IMR-90 (cell line): ENCODE measurements at regions not wholly inside any gene's neighbourhood (a gene's known extent, or its start where the extent isn't known, plus 50 kb on each side); places are given as distances from the start of the nearest gene placed in this dataset.
A peak's percentile ranks its signal among the peaks of the same experiment; 100 is the strongest.

Experiments used
- ATAC-seq: fragments of 200-7000 bp; cut with Tn5 transposase; 2 replicates; pipeline ENCODE4 v1.9.1; 2020; ENCODE audit warnings: low read depth, mild to moderate bottlenecking, moderate library complexity
- BruUV-seq: library from RNA; stranded (reverse); fragments of 400-500 nt; replicated peaks from 2 replicates; lab custom pipeline; 2021; lab: Mats Ljungman, UMichigan
- CTCF ChIA-PET: fragments of 300-600 bp; formaldehyde crosslinking; extraction: SDS; loops from one replicate; lab custom pipeline; 2021; ENCODE audit warnings: antibody characterized with exemption; lab: Yijun Ruan, JAX
- POLR2A ChIA-PET: fragments of 300-600 bp; sonication (Branson Sonifier 250); formaldehyde crosslinking; loops from one replicate; lab custom pipeline; 2022; ENCODE audit warnings: antibody characterized with exemption; ENCODE audit not compliant: unreplicated experiment; lab: Charles Lee
- DNase-seq: peaks from one replicate; pipeline ENCODE4 v3.0.0; 2013
- H2AFZ ChIP-seq: replicated peaks from 2 replicates; pipeline ENCODE3; 2013; ENCODE audit warnings: low read length, mild to moderate bottlenecking; ENCODE audit not compliant: poor library complexity
- H2AK5ac ChIP-seq: 2 replicates; pipeline ENCODE4 v1.6.1; 2013; ENCODE audit warnings: low read depth, low read length, inconsistent platforms
- H2AK9ac ChIP-seq: replicated peaks from 2 replicates; pipeline ENCODE3; 2013; ENCODE audit warnings: mild to moderate bottlenecking, low read depth, low read length, moderate library complexity; ENCODE audit not compliant: poor library complexity
- H2BK120ac ChIP-seq: 2 replicates; pipeline ENCODE4 v1.6.1; 2013; ENCODE audit warnings: low read depth, low read length, inconsistent platforms
- H2BK15ac ChIP-seq: 3 replicates; pipeline ENCODE4 v1.6.1; 2013; ENCODE audit warnings: low read depth, low read length, inconsistent platforms
- H2BK20ac ChIP-seq: 2 replicates; pipeline ENCODE4 v1.6.1; 2013; ENCODE audit warnings: low read depth, mild to moderate bottlenecking, inconsistent platforms, low read length, moderate library complexity
- H2BK5ac ChIP-seq: 2 replicates; pipeline ENCODE4 v1.6.1; 2013; ENCODE audit warnings: mild to moderate bottlenecking, low read depth, low read length, inconsistent platforms; ENCODE audit not compliant: poor library complexity, severe bottlenecking
- H3K14ac ChIP-seq: replicated peaks from 2 replicates; pipeline ENCODE4 v1.6.1; 2013; ENCODE audit warnings: low read depth, low read length, inconsistent platforms
- H3K18ac ChIP-seq: 2 replicates; pipeline ENCODE4 v1.6.1; 2013; ENCODE audit warnings: low read depth, low read length, control low read depth
- H3K23ac ChIP-seq: 2 replicates; pipeline ENCODE4 v1.6.1; 2013; ENCODE audit warnings: low read depth, low read length, inconsistent platforms
- H3K27ac ChIP-seq: 2 replicates; pipeline ENCODE4 v1.5.1; 2013; ENCODE audit warnings: mild to moderate bottlenecking, control low read depth, low read length; ENCODE audit not compliant: insufficient read depth
- H3K27me3 ChIP-seq: 2 replicates; pipeline ENCODE4 v1.6.1; 2013; ENCODE audit warnings: low read length; ENCODE audit not compliant: control insufficient read depth, insufficient read depth
- H3K36me3 ChIP-seq: 2 replicates; pipeline ENCODE4 v1.6.1; 2013; ENCODE audit warnings: low read length, mixed read lengths; ENCODE audit not compliant: control insufficient read depth, insufficient read depth
- H3K4ac ChIP-seq: 2 replicates; pipeline ENCODE4 v1.6.1; 2013; ENCODE audit warnings: low read depth, low read length, inconsistent platforms
- H3K4me1 ChIP-seq: 2 replicates; pipeline ENCODE4 v1.6.1; 2013; ENCODE audit warnings: low read length, mixed read lengths; ENCODE audit not compliant: control insufficient read depth, insufficient read depth
- H3K4me2 ChIP-seq: 2 replicates; pipeline ENCODE4 v1.6.1; 2013; ENCODE audit warnings: low read depth, mild to moderate bottlenecking, control low read depth, low read length, moderate library complexity
- H3K4me3 ChIP-seq: 2 replicates; pipeline ENCODE4 v1.5.1; 2013; ENCODE audit warnings: low read depth, mild to moderate bottlenecking, control low read depth, low read length, moderate library complexity; ENCODE audit not compliant: insufficient read depth
- H3K56ac ChIP-seq: 2 replicates; pipeline ENCODE4 v1.6.1; 2013; ENCODE audit warnings: low read length, inconsistent platforms; ENCODE audit not compliant: insufficient read depth; ENCODE audit errors: extremely low read depth
- H3K79me1 ChIP-seq, 2 experiments: 2 replicates each; pipeline ENCODE4 v1.6.1; 2013; ENCODE audit warnings: low read length in 2 of 2, inconsistent platforms in 1 of 2, low read depth in 1 of 2
- H3K9ac ChIP-seq: 2 replicates; pipeline ENCODE4 v1.6.1; 2013; ENCODE audit warnings: low read depth, low read length, control low read depth
- H3K9me1 ChIP-seq: 2 replicates; pipeline ENCODE4 v1.6.1; 2013; ENCODE audit warnings: low read length, inconsistent platforms; ENCODE audit not compliant: insufficient read depth
- H3K9me3 ChIP-seq: 2 replicates; pipeline ENCODE4 v1.6.1; 2013; ENCODE audit warnings: low read length; ENCODE audit not compliant: control insufficient read depth, insufficient read depth
- H4K20me1 ChIP-seq: 2 replicates; pipeline ENCODE4 v1.6.1; 2013; ENCODE audit warnings: low read length, inconsistent platforms; ENCODE audit not compliant: insufficient read depth
- H4K5ac ChIP-seq: 2 replicates; pipeline ENCODE4 v1.6.1; 2013; ENCODE audit warnings: mild to moderate bottlenecking, low read depth, low read length, control low read depth
- H4K8ac ChIP-seq, 2 experiments: 2 replicates each; pipeline ENCODE4 v1.6.1; 2013; ENCODE audit warnings: low read depth in 2 of 2, low read length in 2 of 2, control low read depth in 1 of 2, inconsistent platforms in 1 of 2
- H4K91ac ChIP-seq: 2 replicates; pipeline ENCODE4 v1.6.1; 2013; ENCODE audit warnings: low read depth, low read length, inconsistent platforms; ENCODE audit not compliant: insufficient read depth
- MAZ ChIP-seq: IDR thresholded peaks from 2 replicates; pipeline ENCODE4 v1.6.1; 2012; ENCODE audit warnings: low read depth, mild to moderate bottlenecking, low read length, improper control_type of control experiment, moderate library complexity, borderline replicate concordance
- USF2 ChIP-seq: fragments of 150-350 bp; IDR thresholded peaks from 2 replicates; pipeline ENCODE4 v1.6.1; 2017; ENCODE audit warnings: mild to moderate bottlenecking, antibody characterized with exemption, low read length, low read depth
- WGBS, 2 experiments: methylation state at CpG; one replicate each; pipeline versions ENCODE4 v1.1.5 to v1.1.7; 2013; ENCODE audit warnings: missing lambda C conversion rate in 2 of 2; ENCODE audit not compliant: insufficient read length in 1 of 2; ENCODE audit errors: extremely low coverage in 2 of 2; 5-methylcytosine and 5-hydroxymethylcytosine counted together
- dilution Hi-C: fragments of 300-500 bp; cut with HindIII; formaldehyde crosslinking; loops from one replicate; pipeline ENCODE4 v1.14.3; 2018; ENCODE audit warnings: low sequenced_read_pairs; ENCODE audit not compliant: unreplicated experiment
- in situ Hi-C: fragments of 300-500 bp; cut with MboI; formaldehyde crosslinking; loops from 3 replicates; pipeline ENCODE4 v1.14.3; 2019; ENCODE audit warnings: low sequenced_read_pairs, inconsistent platforms, mixed read lengths
- intact Hi-C: fragments of 100-400 bp; cut with micrococcal nuclease; formaldehyde crosslinking; loops from 2 replicates; pipeline ENCODE4 v1.10.0; 2022

GRCh38 chr12:111012918-111013317 is 92.5 kb upstream of the MYL2 start:
- Histone ChIP-seq H4K20me1 (no peaks in the 10 kb centered on the region), H3K4me1 (no peaks in the 10 kb centered on the region), H2BK20ac (no peak overlapping the region), H3K79me1 (no peaks in the 10 kb centered on the region), H3K56ac (no peak overlapping the region), H2BK15ac (no peak overlapping the region), H2AK9ac (no peak overlapping the region), H4K5ac (no peak overlapping the region), H3K23ac (no peak overlapping the region), H3K36me3 (no peaks in the 10 kb centered on the region), H3K4ac (no peak overlapping the region), H3K4me2 (no peak overlapping the region), H3K9me3 (no peaks in the 10 kb centered on the region), H4K8ac (no peak overlapping the region), H3K27me3 (no peaks in the 10 kb centered on the region), H2BK5ac (no peak overlapping the region), H3K27ac (no peak overlapping the region), H3K18ac (no peak overlapping the region), H3K4me3 (no peak overlapping the region), H2BK120ac (no peak overlapping the region), H2AK5ac (no peak overlapping the region), H2AFZ (no peak overlapping the region), H3K9me1 (no peaks in the 10 kb centered on the region), H3K9ac (no peak overlapping the region), H4K91ac (no peak overlapping the region), H3K14ac (no peak overlapping the region)
- DNase-seq (no peak), ATAC-seq (no peak)
- POLR2A ChIA-PET, result no interaction called here
- no TSS peak for BruUV-seq
- intact Hi-C loops, result no loop called here
- in situ Hi-C loops, result no loop called here
- dilution Hi-C loops, result no loop called here
- WGBS, 2 experiments, result no CpG with 5 or more reads among the region's 3 CpGs
- CTCF ChIA-PET, result no interaction called here
- TF ChIP-seq USF2 (0 out of 2 replicates have a peak, but pooled peaks have one; percentile 22), MAZ (no peak)
